ENCODE measurements at regions not wholly inside any gene's neighbourhood (a gene's known extent, or its start where the extent isn't known, plus 50 kb on each side); places are given as distances from the start of the nearest gene placed in this dataset.
"Not testable (repeated sequence)": the region's sequence is repeated elsewhere in the genome, so short reads cannot be mapped to it uniquely, and the experiment has no call there.

DNA sequence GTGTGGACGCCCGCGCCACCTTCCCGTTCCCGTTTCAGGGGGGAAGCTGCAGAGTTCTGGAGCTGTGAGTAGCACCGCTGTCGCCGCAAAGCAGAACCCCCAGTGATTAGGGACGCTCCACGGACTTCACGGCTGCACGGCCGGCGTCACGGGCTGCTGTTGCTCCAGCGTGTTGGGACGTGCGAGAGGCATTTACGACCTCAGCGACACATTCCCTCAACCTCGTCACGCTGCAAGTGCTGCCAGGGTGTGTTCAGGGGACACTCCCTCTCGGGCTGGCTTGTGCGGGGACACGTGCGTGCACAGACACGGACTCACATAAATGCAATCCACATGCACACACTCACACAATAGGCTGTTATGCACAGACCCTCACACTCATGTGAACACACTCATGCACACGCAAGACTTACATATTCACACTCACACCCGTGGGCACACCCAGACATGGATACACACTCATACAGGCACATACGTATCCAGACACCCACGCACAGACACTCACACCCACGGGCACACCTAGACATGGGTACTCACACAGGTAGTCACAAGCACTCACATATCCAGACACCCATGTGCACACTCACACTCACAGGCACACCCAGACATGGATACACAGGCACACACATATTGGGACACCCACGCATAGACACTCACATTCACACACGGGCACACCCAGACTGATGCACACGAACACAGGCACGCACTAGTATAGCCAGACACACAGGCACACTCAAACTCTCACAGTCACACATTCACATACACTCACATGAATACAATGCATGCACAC, 198.0 kb upstream of the ZNF469 start:
- not testable (repeated sequence) for H3K4me3 Mint-ChIP-seq (ENCODE audit: unreplicated experiment); H3K27ac Mint-ChIP-seq (ENCODE audit: unreplicated experiment); H3K4me1 Mint-ChIP-seq (ENCODE audit: unreplicated experiment); H3K27me3 Mint-ChIP-seq (ENCODE audit: unreplicated experiment); H3K36me3 Mint-ChIP-seq (ENCODE audit: low read depth, unreplicated experiment); H3K9me3 Mint-ChIP-seq (ENCODE audit: unreplicated experiment); DNase-seq (ENCODE audit: low spot score)

DNA sequence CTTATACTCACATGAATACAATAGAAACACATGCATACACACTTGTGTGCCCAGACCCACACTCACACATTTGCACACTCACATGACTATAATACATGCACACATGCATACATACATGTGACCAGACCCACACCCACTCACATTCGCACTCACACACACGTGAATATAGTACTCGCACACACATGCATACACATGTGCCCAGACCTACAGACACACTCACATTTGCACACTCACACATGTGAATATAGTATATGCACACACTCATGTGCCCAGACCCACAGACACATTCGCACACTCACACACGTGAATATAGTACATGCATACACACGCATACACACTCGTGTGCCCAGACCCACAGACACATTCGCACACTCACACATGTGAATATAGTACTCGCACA, 197.4 kb upstream of the ZNF469 start:
- H3K9me3 Mint-ChIP-seq (ENCODE audit: unreplicated experiment); H3K36me3 Mint-ChIP-seq (ENCODE audit: low read depth, unreplicated experiment); H3K4me3 Mint-ChIP-seq (ENCODE audit: unreplicated experiment); DNase-seq (ENCODE audit: low spot score); H3K27me3 Mint-ChIP-seq (ENCODE audit: unreplicated experiment); H3K4me1 Mint-ChIP-seq (ENCODE audit: unreplicated experiment); H3K27ac Mint-ChIP-seq (ENCODE audit: unreplicated experiment): not testable (repeated sequence)

DNA sequence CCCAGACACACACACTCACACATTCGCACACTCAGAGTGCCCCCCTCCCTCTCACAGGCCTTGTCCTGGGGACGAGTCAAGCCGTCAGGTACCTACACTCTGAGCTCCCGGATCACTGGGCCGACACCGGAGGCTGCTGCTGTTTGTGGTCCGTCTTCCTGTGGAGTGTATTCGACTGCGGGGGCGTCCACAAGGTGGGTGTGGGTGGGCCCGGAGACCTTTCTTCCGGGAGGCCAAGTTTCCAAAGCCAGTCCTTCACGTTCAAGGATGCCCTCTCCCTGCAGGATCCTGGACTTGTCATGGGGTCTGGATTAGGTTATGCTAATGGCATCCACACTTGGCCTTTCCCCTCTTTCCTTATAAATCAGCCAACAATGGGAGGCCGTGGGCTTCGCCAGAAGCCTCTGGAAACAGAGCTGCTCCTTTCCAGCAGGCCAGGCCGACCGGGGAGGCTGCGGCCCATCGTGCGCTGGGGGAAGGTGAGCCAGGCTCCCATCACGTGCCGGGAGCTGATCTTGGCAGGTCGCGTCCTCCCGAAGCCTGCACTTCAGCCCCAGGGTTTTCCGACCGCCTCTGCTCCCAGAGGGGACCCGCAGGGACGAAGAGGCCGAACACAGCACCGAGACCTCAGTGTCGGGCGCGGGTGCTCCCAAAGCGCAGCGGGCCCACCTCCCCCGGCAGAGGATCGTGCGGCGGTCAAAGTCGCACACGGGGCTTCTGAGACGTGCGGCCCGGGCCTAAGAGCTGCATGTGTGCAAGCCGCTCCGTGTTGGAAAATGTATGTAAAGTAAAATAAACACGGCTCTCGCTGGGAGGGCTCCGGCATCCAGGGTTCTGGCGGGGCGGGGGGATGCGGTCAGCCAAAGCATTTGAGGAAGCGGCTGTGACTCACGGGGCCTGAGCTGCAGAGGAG, 196.5 kb upstream of the ZNF469 start:
- not testable (repeated sequence) for H3K4me1 Mint-ChIP-seq (ENCODE audit: unreplicated experiment); H3K4me3 Mint-ChIP-seq (ENCODE audit: unreplicated experiment); H3K27me3 Mint-ChIP-seq (ENCODE audit: unreplicated experiment); H3K27ac Mint-ChIP-seq (ENCODE audit: unreplicated experiment); H3K36me3 Mint-ChIP-seq (ENCODE audit: low read depth, unreplicated experiment); H3K9me3 Mint-ChIP-seq (ENCODE audit: unreplicated experiment); DNase-seq (ENCODE audit: low spot score)

DNA sequence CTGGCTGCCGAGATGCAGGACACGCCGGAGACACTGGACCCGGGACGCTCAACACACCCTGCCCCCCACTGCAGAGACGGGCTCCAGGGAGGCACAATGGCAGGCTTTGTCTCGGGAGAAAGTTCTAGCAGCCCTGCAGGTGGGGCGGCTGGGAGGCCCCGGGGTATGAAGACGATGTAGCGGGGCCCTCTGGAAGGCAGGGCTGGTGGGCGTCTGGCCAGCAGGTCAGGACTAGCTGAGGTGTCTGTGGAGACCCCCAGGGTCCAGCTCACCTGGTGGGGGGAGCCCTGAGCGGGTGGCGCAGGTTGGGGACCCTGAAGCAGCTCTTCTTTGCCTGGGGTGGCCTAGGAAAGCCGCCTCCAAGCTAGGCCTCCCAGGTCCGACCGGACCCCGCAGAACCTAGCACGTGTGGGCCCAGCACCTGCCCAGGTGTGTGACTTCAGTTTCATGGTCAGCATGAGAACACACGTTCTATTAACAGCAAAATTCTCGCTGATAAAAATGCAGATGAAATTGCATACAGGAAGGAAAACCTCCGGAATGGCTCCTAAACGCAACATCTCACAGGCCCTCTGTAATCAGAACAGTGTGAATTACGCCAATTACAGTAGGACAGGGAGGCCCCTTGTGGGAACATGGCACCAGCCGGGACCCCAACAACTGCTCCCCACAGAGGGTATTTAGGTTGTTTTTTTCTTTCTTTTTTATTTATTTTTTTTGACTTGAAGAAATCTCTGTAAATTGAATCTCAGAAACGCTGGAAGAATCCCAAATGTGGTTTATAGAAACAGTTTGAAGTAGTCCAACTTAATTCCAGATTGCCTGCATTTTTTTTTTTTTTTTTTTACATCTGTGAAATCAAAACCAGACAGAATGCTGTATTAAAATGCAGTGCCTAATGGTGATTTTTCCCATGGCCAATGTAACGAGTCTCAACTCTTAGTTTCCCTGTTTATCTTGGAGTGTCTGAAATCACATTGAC, 195.6 kb upstream of the ZNF469 start:
- DNase-seq (ENCODE audit: low spot score); H3K36me3 Mint-ChIP-seq (ENCODE audit: low read depth, unreplicated experiment); H3K4me3 Mint-ChIP-seq (ENCODE audit: unreplicated experiment); H3K27me3 Mint-ChIP-seq (ENCODE audit: unreplicated experiment); H3K4me1 Mint-ChIP-seq (ENCODE audit: unreplicated experiment); H3K27ac Mint-ChIP-seq (ENCODE audit: unreplicated experiment); H3K9me3 Mint-ChIP-seq (ENCODE audit: unreplicated experiment): not testable (repeated sequence)

DNA sequence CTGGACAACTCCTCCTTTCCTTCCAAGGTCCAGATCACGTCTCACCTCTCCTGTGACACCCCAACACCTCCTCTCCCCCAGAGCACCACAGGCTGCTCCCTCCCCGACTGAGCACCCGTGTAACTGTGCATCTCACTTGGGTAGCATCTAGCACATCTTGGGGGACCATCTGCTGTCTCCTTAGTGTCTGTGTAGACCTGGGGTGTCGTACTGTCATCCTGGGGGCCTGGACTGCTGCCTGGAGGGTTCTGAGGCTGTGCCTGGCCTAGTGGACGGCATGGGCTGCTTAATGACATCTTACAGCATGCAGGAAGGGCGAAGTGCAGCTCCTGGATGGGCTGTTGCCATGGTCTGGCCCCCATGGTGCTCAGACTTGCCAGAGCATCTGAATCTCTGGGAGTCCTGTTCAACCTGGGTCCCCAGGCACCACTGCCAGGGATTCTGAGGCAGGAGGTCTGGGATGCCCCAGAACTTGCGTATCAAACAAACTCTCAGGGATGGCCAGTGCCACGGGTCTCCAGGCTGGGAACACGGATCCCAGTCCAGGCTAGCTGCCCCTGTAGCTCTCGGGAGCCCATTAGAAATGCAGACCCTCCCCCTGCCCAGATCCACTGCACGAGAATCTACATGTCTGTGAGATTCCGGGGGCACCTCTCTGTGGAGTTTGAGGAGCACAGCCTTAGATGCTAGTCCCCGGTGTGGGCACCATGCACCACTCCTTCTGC, 194.4 kb upstream of the ZNF469 start:
- H3K4me3 Mint-ChIP-seq (ENCODE audit: unreplicated experiment); H3K4me1 Mint-ChIP-seq (ENCODE audit: unreplicated experiment); H3K9me3 Mint-ChIP-seq (ENCODE audit: unreplicated experiment); H3K27me3 Mint-ChIP-seq (ENCODE audit: unreplicated experiment); H3K27ac Mint-ChIP-seq (ENCODE audit: unreplicated experiment); H3K36me3 Mint-ChIP-seq (ENCODE audit: low read depth, unreplicated experiment); DNase-seq (ENCODE audit: low spot score): not testable (repeated sequence)

DNA sequence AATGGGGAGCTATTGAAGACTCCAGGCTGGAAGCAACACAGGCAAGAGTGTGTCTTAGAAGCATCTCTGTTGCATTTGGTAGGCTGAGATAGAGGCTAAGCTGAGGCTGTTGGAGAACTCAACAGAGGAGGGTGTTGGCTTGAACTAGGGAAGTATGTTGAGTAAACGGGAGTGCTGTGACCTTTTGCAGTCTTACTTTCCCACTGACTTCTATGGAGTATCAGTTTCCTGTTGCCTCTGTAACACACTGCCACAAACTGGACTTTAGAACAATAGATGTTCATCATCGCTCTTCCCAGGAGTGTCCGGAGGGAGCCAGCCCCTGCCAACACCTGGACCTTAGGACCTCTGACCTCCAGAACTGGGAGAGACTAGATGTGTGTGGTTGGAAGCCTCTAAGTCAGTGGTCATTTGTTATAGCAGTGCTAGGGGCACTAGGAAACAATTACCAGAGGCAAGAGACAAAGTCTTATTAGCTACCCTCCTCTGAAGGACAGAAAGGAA, 192.1 kb upstream of the ZNF469 start:
- H3K4me1 Mint-ChIP-seq (ENCODE audit: unreplicated experiment): not testable (repeated sequence)

DNA sequence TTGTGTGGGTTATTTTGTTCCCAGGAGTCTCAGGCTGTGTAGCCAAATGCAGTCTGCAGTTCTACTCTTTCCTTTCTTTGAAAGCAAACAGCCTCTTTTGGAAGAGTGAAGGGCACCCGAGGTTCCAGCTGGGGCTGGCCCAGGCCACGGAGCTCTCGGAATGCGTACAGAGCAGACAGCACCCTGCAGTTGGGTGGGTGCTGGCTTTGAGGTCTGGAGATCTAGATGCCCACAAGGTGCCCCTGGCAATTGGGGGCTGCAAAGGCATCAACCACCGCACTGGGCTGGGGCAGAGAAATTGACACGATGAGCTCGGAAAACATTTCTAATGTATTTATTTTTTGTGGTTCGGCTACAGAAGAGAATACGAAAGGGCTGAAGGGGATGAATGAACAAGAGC, 191.6 kb upstream of the ZNF469 start:
- not testable (repeated sequence) for H3K27ac Mint-ChIP-seq (ENCODE audit: unreplicated experiment); H3K27me3 Mint-ChIP-seq (ENCODE audit: unreplicated experiment); H3K4me3 Mint-ChIP-seq (ENCODE audit: unreplicated experiment); DNase-seq (ENCODE audit: low spot score); H3K4me1 Mint-ChIP-seq (ENCODE audit: unreplicated experiment); H3K9me3 Mint-ChIP-seq (ENCODE audit: unreplicated experiment); H3K36me3 Mint-ChIP-seq (ENCODE audit: low read depth, unreplicated experiment)

More for the DNA sequence above, 192.1 kb upstream of the ZNF469 start:
- H3K4me3 Mint-ChIP-seq (ENCODE audit: unreplicated experiment); H3K9me3 Mint-ChIP-seq (ENCODE audit: unreplicated experiment); H3K27me3 Mint-ChIP-seq (ENCODE audit: unreplicated experiment); H3K27ac Mint-ChIP-seq (ENCODE audit: unreplicated experiment); DNase-seq (ENCODE audit: low spot score); H3K36me3 Mint-ChIP-seq (ENCODE audit: low read depth, unreplicated experiment): not testable (repeated sequence)
